Omental fat pad (tissue), 3 donors: ENCODE measurements at regions not wholly inside any gene's neighbourhood (a gene's known extent, or its start where the extent isn't known, plus 50 kb on each side); places are given as distances from the start of the nearest gene placed in this dataset.

Experiments used
- ATAC-seq: fragments of 150-250 bp; one replicate; pipeline ENCODE4 v1.9.1; 2016; ENCODE audit warnings: mild to moderate bottlenecking, moderate library complexity; ENCODE audit not compliant: low FRiP score
- DNase-seq: peaks from one replicate; pipeline ENCODE4 v3.0.0-alpha.2; 2019; ENCODE audit warnings: low spot score
- CTCF ChIP-seq, 3 donors: fragments of 450-650 bp; IDR thresholded peaks; one replicate each; pipeline ENCODE4 v1.5.1; 2016 to 2017; ENCODE audit warnings: antibody characterized with exemption in 3 of 3, mild to moderate bottlenecking in 3 of 3, moderate library complexity in 2 of 3

DNA sequence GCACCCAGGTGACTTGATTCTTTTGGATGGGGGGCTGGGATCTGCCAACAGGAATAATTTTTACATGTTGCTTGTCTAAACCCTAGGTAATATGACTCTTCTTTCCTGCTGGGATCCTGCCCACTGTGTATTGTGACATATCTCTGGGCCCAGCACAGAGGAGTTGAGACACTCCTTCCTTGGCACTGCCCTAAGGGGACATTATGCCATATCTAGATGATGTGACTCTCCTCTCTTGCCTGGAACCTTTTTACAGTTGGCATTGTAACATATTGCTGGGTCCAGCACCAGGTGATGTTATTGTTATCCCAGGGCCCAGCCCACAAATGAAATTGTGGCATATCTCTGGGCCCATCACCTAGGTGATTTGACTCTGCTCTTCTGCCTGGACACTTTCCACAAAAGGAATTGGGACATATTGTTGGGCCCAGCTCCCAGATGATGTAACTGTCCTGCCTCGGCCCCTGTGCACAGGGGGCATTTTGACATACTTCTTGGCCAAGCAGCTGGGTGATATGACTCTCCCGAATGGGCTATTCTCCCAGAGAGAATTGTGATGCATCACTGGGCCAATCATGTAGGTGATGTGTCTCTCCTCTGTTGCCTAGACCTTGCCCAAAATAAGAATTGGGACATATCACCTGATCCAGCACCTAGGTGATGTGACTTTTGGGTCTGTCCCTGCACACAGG, 1837.7 kb downstream of the TP53TG3F start:
- DNase-seq (no peak), ATAC-seq (no peak)
- no peak for TF ChIP-seq CTCF (IDR thresholded peaks at IDR 0.05)

- no peak for TF ChIP-seq CTCF (IDR thresholded peaks at IDR 0.05)
- no peak for ATAC-seq
- no peak for DNase-seq
Observed at GRCh38 chr16:35298460-35299243, 1839.2 kb downstream of the TP53TG3F start.

GRCh38 chr16:35302859-35303258, 1843.4 kb downstream of the TP53TG3F start:
- no peak for TF ChIP-seq CTCF (IDR thresholded peaks at IDR 0.05)
- ATAC-seq (no peak), DNase-seq (no peak)

DNA sequence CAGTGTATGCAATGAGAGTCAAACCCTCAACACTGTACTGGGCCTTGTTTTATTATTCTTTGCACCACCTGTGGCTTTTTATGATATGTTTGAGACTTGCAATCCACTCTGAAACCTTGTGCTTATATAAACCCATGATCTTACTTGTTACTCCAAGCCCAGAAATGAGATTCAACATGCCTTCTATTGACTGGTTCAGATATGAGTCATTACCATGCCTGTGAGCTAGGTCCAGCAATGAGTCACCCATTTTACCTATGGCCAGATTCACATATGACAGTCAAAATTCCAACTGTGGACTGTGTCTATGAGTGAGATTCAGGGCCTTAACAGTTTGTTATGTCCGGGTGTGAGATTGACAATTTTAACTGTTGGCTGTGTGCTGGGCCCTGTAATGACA, 1846.1 kb downstream of the TP53TG3F start:
- DNase-seq (no peak), ATAC-seq (no peak)
- TF ChIP-seq CTCF (IDR thresholded peaks at IDR 0.05): no peak

GRCh38 chr16:35306915-35307314, 1847.5 kb downstream of the TP53TG3F start:
- no peak for TF ChIP-seq CTCF (IDR thresholded peaks at IDR 0.05)
- ATAC-seq: no peak

DNA sequence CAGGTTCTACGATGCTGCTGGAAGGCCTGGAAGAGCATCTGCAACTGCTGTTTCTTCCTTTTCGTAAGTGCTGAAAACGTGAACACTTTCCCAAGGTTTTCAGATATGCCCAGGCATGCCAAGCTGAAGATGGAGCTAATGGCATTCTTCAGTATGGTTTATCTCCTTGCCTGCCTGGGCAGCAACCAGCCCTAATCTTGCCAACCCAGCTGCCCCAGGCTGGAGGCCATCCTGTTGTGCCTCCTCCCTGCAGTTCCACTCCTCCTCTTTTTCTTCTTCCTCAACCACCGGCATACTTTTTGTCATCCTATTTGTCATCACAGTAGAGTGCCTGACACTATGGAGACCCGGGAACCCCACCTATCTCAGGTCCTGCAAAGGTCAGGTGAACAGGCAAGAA, 1849.3 kb downstream of the TP53TG3F start:
- no peak for TF ChIP-seq CTCF (IDR thresholded peaks at IDR 0.05)
- ATAC-seq (no peak), DNase-seq (no peak)

More at GRCh38 chr16:35306915-35307314, 1847.5 kb downstream of the TP53TG3F start:
- DNase-seq: no peak

- ATAC-seq (no peak), DNase-seq (no peak)
- TF ChIP-seq CTCF (IDR thresholded peaks at IDR 0.05): no peak
Observed at GRCh38 chr16:35310999-35311398, 1851.6 kb downstream of the TP53TG3F start.
